ENCODE measurements at regions not wholly inside any gene's neighbourhood (a gene's known extent, or its start where the extent isn't known, plus 50 kb on each side); places are given as distances from the start of the nearest gene placed in this dataset.

- DNase-seq: no peak
These were observed 261.0 kb upstream of the CDH6 start for GRCh38 chr5:30932273-30933017.

DNA sequence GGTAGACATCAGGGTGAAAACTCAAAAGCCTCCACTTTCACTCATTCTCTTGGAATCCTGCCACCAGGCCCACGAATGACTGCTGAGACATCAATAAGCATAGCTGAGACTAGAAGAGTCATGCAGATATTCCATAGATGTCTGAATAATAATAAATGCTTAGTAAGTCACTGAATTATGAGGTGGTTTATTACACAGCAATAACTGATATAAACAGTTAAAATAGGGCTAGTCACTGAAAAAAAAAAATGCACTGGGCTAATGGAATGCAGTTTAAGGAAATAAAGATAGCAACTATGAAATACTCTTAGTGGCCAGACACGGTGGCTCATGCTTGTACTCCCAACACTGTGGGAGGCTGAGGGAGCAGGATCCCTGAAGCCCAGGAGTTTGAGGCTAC is 262.8 kb upstream of the CDH6 start:
- DNase-seq: no peak

DNA sequence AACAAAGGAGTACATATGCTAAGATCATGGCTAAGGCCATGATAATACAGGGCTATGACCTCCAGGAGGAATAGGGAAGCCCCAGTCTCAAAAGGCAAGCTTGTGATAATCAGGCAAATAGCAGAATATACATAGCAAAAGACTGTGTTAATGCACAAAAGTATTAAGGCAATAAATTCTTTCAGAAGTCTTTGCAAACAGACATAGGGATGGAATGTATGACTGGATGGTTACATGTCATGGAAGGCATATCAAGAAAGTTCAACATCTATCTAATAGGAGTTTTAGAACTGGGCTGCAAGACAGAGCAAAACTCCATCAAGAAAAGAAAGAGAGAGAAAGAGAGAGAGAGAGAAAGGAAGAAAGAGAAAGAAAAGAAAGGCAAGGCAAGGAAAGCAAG is 264.5 kb upstream of the CDH6 start:
- DNase-seq: no peak

GRCh38 chr5:30926218-30926617 is 267.3 kb upstream of the CDH6 start:
- no peak for DNase-seq

DNA sequence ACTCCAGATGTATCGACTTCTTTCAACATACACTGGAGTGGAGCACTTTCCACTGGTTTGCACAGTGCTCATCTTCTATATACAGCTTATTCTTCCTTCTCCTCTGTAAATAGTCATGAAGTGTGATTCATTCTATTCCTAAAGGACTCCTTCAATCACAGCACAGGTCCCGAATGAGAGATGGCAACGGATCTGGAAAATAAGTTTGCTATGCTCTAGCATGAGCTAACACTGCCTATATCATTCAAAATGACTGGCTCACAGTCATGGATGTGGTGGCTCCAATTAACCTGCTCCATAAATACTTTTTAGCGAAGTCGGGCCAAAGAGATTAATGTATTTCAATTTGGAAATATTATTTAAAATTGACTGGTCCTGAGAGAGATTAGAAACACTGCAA is 272.1 kb upstream of the CDH6 start:
- no peak for DNase-seq

DNA sequence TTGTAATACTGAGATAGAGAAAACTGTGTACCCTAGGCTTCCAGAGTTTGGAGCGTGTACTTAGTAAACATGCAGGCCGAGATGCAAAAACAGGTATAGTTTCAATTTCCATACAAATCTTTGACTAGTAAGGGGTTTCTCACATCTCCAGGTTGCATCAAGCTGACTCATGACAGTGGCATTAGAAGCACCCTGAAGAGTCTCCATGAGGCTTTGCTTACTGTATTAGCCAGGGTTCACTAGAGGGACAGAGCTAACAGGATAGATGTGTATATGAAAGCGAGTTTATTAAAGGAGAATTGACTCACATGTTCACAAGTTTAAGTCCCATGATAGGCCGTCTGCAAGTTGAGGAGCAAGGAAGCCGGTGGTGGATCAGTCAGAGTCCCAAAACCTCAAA is 275.3 kb upstream of the CDH6 start:
- DNase-seq: no peak

- no peak for DNase-seq
These were observed 285.1 kb upstream of the CDH6 start for GRCh38 chr5:30908356-30908755.

DNA sequence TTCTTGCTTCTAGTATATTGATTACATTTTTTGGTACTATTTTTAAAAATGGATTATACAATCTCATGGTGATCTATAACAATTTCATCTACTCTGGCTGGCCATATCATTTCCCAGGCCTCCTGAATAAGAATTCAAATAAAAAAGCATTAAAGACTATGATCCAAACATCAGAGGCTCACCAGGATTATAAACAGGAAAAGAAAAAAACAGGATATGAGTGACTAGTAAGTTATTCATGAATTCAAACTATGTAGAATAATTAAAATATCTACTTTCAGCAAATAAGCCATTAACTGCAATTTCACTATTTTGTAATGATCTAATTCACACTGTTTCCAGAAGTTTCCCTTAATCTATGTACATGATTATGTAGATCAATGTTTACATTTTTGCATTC is 293.1 kb upstream of the CDH6 start:
- no peak for DNase-seq

- DNase-seq: no peak
These were observed 298.7 kb upstream of the CDH6 start for GRCh38 chr5:30894811-30895210.

GRCh38 chr5:30891660-30892059 is 301.8 kb upstream of the CDH6 start:
- no peak for DNase-seq

GRCh38 chr5:30890377-30890776 is 303.1 kb upstream of the CDH6 start:
- no peak for DNase-seq

GRCh38 chr5:30880514-30880913 is 313.0 kb upstream of the CDH6 start:
- no peak for DNase-seq

DNA sequence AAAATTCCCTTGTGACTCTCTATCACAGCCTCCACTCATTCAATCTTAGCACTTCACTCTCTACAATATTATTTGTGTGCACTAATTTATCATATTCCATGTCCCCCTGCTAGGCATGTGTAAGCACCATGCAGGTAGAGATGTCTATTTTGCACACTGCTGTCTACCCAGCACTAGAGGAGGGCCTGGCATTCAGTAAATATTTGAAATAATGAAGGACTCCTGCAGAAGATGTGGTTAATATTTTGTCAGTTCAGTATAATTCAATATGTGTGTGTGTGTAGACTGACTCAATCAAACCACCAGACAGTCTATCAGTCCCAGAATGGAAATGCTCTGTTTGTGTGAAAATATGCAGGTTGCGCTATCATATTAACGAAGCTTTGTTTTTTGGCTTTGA is 313.6 kb upstream of the CDH6 start:
- no peak for DNase-seq

DNA sequence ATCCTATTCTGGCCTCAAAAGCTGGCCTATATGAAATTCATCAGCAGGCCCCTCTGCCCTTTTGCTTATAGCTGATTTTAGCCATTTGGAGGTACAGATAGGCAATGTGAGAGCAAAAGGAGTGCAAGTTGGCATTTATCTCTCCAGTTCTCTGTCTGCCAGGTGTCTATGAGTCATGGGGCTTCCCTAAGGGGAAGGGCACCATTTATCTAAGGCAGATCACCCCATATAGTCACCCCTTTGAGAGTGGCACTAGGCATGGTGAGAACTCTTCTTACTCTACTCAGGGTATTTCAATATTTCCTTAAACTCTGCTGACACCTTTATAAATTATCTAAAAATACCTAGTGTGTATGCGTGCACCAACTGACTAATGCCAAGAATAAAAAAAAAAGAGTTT is 314.7 kb upstream of the CDH6 start:
- DNase-seq: no peak

- DNase-seq: no peak
These were observed 315.2 kb upstream of the CDH6 start for GRCh38 chr5:30878296-30878695.

DNA sequence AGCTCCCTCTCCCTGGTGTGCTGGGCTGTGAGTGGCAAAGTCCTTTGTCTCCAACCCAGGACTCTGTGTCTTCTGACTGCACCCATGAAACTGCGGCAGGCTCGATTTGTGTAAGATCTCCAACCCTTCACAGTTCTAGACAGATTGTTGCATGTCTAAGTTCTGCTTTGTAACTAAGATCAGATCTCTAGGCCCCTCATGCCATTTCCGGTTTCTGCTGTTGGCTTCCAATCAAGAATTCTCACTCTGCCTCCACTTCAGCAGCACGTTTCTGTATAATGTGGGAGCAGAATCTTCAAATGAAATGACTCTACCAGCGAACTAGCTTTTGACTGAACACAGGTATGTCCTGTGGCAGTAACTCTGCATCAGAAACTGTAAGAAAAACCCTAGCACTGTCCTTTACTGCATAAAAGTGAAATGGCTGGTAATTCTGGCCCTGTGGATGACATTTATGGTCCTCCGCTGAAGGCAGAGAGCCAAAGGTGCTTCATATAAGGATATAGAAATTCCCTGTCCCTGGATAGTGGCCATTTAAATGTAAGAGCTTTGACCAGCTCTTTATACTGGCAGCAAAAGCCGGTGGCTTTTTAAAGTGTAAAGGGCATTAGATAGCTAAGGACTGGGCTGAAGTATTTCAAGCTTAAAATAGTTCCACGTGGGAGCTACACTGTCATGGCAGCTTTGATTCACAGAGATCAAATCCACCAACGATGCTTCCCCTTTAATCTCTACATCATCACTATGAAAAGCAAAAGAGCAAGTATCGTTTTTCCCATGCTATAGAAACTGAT is 319.0 kb upstream of the CDH6 start:
- DNase-seq: no peak

DNA sequence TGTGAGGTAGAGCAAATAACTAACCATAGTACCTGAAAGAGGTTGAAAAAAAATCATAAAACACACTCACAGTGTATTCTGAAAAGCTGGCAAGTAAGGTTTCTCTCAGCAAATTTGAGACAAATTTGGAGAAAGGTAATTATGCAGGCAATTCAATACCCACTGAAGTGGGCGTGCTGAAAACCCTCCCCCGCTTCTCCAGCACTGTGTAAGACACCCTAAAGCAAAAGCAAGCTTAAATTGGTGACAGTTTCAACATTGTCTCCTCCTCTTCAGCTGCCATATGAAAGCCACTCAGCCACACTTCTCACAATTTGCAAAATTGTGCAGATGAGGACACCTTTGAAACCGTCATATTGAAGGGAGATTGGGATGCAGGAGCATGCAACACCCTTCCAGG is 322.3 kb upstream of the CDH6 start:
- DNase-seq: no peak

- DNase-seq: no peak
These were observed 325.8 kb upstream of the CDH6 start for GRCh38 chr5:30867711-30868110.

- DNase-seq: no peak
These were observed 327.3 kb upstream of the CDH6 start for GRCh38 chr5:30866142-30866541.

DNA sequence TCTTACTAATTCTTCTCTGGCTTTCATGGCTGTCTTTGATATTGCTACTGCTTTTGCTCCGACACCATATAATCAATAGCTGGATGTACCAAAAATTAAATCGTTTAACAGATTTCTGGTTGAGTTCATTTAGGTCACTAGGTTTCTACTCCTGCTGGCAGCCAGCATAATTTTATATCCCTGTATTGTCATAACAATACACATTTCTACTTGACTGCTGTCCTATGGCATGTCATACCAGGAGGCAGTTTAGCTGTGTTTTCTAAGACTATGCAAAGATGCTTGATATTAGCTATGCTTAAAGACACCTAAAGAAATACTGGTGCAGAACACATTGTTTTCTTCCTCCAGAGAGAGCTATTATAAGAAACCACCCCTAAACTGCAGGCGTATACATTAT is 337.2 kb upstream of the CDH6 start:
- no peak for DNase-seq

DNA sequence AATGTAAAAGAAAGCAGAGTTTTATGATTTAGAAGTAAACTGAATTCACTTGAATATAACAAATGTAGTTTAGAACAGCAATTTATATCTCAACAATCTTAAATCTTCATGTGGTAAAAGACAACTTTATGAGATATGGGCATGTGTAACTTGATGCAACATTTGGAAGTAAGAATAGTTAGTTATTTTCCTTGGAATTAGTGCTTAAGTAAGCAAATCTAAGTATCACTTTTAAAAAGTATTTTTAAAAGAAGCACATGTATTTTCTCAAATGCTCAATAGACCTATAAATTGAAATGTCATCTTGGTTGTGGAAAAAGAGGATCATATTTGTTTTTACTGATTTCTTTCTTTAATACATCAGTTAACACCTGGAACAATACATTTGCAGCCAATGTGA is 340.3 kb upstream of the CDH6 start:
- no peak for DNase-seq

GRCh38 chr5:30850866-30851265 is 342.6 kb upstream of the CDH6 start:
- no peak for DNase-seq

DNA sequence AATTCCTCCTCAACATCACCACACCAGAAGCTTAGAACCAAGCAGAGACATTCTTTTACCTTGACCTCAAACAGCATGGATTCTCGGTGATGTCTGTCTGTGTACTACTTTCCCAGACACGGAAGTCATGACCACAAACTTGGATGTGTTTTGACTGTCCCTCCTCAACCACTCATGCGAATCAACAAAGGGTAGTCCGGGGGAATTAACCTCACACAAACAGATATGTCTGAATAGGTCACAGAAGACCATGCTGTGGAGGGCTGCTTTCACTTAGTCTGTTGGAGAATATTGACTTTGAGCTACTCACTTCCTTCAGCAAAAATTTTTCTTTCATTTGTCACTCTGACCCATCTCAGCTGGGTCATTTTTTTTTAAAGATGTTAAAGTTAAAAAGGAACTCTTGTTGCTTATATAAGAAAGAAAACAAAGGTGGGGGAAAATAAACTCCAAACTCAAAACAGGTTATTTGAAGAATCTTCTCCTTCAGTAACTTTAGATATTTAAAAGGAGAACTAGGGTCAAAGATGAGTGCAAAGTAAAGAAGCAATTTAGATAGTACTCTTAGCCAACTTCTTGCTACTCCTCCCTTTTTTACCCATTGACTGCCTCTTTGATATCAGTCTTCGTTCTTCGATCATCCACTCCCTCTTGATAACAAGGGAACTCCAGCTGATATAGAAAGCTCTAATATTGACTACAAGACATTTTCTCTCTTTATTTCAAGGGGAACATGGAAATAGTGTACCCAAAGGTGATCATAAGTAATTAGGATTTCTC is 343.4 kb upstream of the CDH6 start:
- DNase-seq: no peak

- no peak for DNase-seq
These were observed 347.3 kb upstream of the CDH6 start for GRCh38 chr5:30846171-30846570.

All from NCI-H2171 treated with DMSO at 0.1 percent for 48 hours (cell line).